SU-DHL-6 (cell line): ENCODE measurements at regions not wholly inside any gene's neighbourhood (a gene's known extent, or its start where the extent isn't known, plus 50 kb on each side); places are given as distances from the start of the nearest gene placed in this dataset.

Source experiments
- CTCF ChIP-seq: fragments of 200-600 bp; sonication (generic); IDR thresholded peaks from one replicate; pipeline ENCODE4 v1.5.1; 2017; ENCODE audit warnings: antibody characterized with exemption, mild to moderate bottlenecking, low read length, moderate library complexity; ENCODE audit not compliant: insufficient read depth, poor library complexity, severe bottlenecking
- EZH2phosphoT487 ChIP-seq: fragments of 200-600 bp; sonication (generic), shearing (Covaris generic); conservative IDR thresholded peaks from 2 replicates; pipeline ENCODE4 v1.6.1; 2018; ENCODE audit warnings: mild to moderate bottlenecking, antibody characterized with exemption, low read length, moderate library complexity, mixed read lengths

GRCh38 chr4:130422261-130422660, 1326.3 kb downstream of the C4orf33 start:
- TF ChIP-seq CTCF (no peak), EZH2phosphoT487 (no peak)
